GM23338 (cell line): ENCODE measurements at regions not wholly inside any gene's neighbourhood (a gene's known extent, or its start where the extent isn't known, plus 50 kb on each side); places are given as distances from the start of the nearest gene placed in this dataset.

Source experiments
- ATAC-seq: fragments of 200-7000 bp; cut with Tn5 transposase; 3 replicates; pipeline ENCODE4 v1.9.1; 2020
- DNase-seq: peaks from one replicate; pipeline ENCODE4 v3.0.0-alpha.2; 2015; ENCODE audit warnings: low spot score
- H2AFZ ChIP-seq: fragments of 200-600 bp; sonication (generic); 2 replicates; pipeline ENCODE4 v1.8.0; 2016; ENCODE audit warnings: antibody characterized with exemption, mild to moderate bottlenecking, moderate library complexity
- H3F3A ChIP-seq: fragments of 200-600 bp; sonication (generic); replicated peaks from 2 replicates; pipeline ENCODE4 v1.8.0; 2017; ENCODE audit warnings: antibody characterized with exemption, mixed run types, low read depth
- H3K27ac ChIP-seq: fragments of 200-600 bp; sonication (generic); 2 replicates; pipeline ENCODE4 v1.6.1; 2016; ENCODE audit warnings: low read depth
- H3K27me3 ChIP-seq: fragments of 200-600 bp; sonication (generic); 2 replicates; pipeline ENCODE4 v1.8.0; 2016; ENCODE audit warnings: mild to moderate bottlenecking, mixed run types, moderate library complexity; ENCODE audit not compliant: insufficient read depth
- H3K36me3 ChIP-seq: fragments of 200-600 bp; sonication (generic); 2 replicates; pipeline ENCODE4 v1.8.0; 2016; ENCODE audit warnings: mild to moderate bottlenecking; ENCODE audit not compliant: insufficient read depth
- H3K4me1 ChIP-seq: fragments of 200-600 bp; sonication (generic); 2 replicates; pipeline ENCODE4 v1.8.0; 2016; ENCODE audit warnings: mild to moderate bottlenecking, moderate library complexity; ENCODE audit not compliant: insufficient read depth
- H3K4me2 ChIP-seq: fragments of 200-600 bp; sonication (generic); 2 replicates; pipeline ENCODE4 v1.7.1; 2017; ENCODE audit warnings: mixed run types
- H3K4me3 ChIP-seq: fragments of 200-600 bp; sonication (generic); 2 replicates; pipeline ENCODE4 v1.6.1; 2016; ENCODE audit warnings: mixed run types
- H3K79me2 ChIP-seq: fragments of 200-600 bp; sonication (generic); replicated peaks from 2 replicates; pipeline ENCODE4 v1.8.0; 2017; ENCODE audit warnings: mild to moderate bottlenecking; ENCODE audit not compliant: insufficient read depth
- H3K9me2 ChIP-seq: fragments of 200-600 bp; sonication (generic); 2 replicates; pipeline ENCODE4 v1.8.0; 2017; ENCODE audit not compliant: insufficient read depth
- H4K20me1 ChIP-seq: fragments of 200-600 bp; sonication (generic); replicated peaks from 2 replicates; pipeline ENCODE4 v1.8.0; 2017; ENCODE audit warnings: mild to moderate bottlenecking; ENCODE audit not compliant: insufficient read depth
- H3K27ac Mint-ChIP-seq: 2 replicates; pipeline ENCODE4 v1.8.0; 2020; ENCODE audit warnings: inconsistent platforms, mild to moderate bottlenecking, moderate library complexity, mixed read lengths
- H3K27me3 Mint-ChIP-seq: 3 replicates; pipeline ENCODE4 v1.8.0; 2022; ENCODE audit warnings: low read depth, mild to moderate bottlenecking, moderate library complexity, mixed read lengths, inconsistent platforms; ENCODE audit not compliant: insufficient read depth, poor library complexity
- H3K36me3 Mint-ChIP-seq: 3 replicates; pipeline ENCODE4 v1.8.0; 2021; ENCODE audit warnings: low read depth, mild to moderate bottlenecking, inconsistent platforms, moderate library complexity, mixed read lengths
- H3K4me1 Mint-ChIP-seq: 3 replicates; pipeline ENCODE4 v1.8.0; 2020; ENCODE audit warnings: mild to moderate bottlenecking, inconsistent platforms, mixed read lengths
- H3K4me3 Mint-ChIP-seq: 3 replicates; pipeline ENCODE4 v1.8.0; 2021; ENCODE audit warnings: moderate library complexity, mild to moderate bottlenecking, inconsistent platforms, mixed read lengths
- H3K9me3 Mint-ChIP-seq: 3 replicates; pipeline ENCODE4 v1.8.0; 2020; ENCODE audit warnings: moderate library complexity, mild to moderate bottlenecking, inconsistent platforms, mixed read lengths
- CREB1 ChIP-seq: fragments of 250-450 bp; sonication (Bioruptor Pico); IDR thresholded peaks from 2 replicates; pipeline ENCODE4 v1.5.0; 2020; ENCODE audit warnings: low read depth, mild to moderate bottlenecking, moderate library complexity
- EZH2 ChIP-seq: fragments of 200-600 bp; sonication (generic); IDR thresholded peaks from one replicate; pipeline ENCODE4 v1.8.0; 2017; ENCODE audit warnings: antibody characterized with exemption, mild to moderate bottlenecking, low read depth; ENCODE audit not compliant: unreplicated experiment
- EZH2phosphoT487 ChIP-seq: fragments of 200-600 bp; sonication (generic); IDR thresholded peaks from one replicate; pipeline ENCODE4 v1.8.1; 2018; ENCODE audit warnings: antibody characterized with exemption; ENCODE audit not compliant: unreplicated experiment
- POLR2AphosphoS5 ChIP-seq: IDR thresholded peaks from 2 replicates; pipeline ENCODE4 v1.6.1; 2016; ENCODE audit warnings: antibody characterized with exemption, low read depth
- STAT1 ChIP-seq: IDR thresholded peaks from one replicate; pipeline ENCODE4 v1.6.1; 2016; ENCODE audit warnings: antibody characterized with exemption; ENCODE audit not compliant: unreplicated experiment
- ZNF114 ChIP-seq: fragments of 250-450 bp; sonication (Bioruptor Pico); IDR thresholded peaks from 2 replicates; pipeline ENCODE4 v1.5.0; 2020; ENCODE audit warnings: mild to moderate bottlenecking, moderate library complexity
- ZNF331 ChIP-seq: fragments of 250-450 bp; sonication (Bioruptor Pico); IDR thresholded peaks from 2 replicates; pipeline ENCODE4 v1.5.0; 2020; ENCODE audit warnings: low read depth, mild to moderate bottlenecking, moderate library complexity
- TF ChIP-seq, protein P1 (sequence below): IDR thresholded peaks from 2 replicates; pipeline ENCODE4 v1.6.1; 2016; ENCODE audit warnings: antibody characterized with exemption
- TF ChIP-seq, protein P2 (sequence below): IDR thresholded peaks from one replicate; pipeline ENCODE4 v1.6.1; 2018; ENCODE audit warnings: antibody characterized with exemption; ENCODE audit not compliant: unreplicated experiment

- Histone ChIP-seq H3K4me2 (no peak overlapping the region), H3K27ac (no peak overlapping the region), H3K4me1 (no peaks in the 10 kb centered on the region), H2AFZ (no peak overlapping the region), H3F3A (no peaks in the 10 kb centered on the region), H3K27me3 (no peaks in the 10 kb centered on the region), H3K4me3 (no peak overlapping the region), H3K9me2 (no peaks in the 10 kb centered on the region; the same call in 1 of the 2 replicates), H4K20me1 (no peaks in the 10 kb centered on the region), H3K36me3 (no peaks in the 10 kb centered on the region), H3K79me2 (no peaks in the 10 kb centered on the region)
- ATAC-seq (no peak), DNase-seq (no peak)
- Mint-ChIP-seq H3K9me3 (peaks cover 17% of the 10 kb centered on the region), H3K4me1 (no peaks in the 10 kb centered on the region), H3K36me3 (peaks cover 8% of the 10 kb centered on the region; the same call in 2 of the 3 replicates), H3K4me3 (no peak overlapping the region), H3K27ac (no peak overlapping the region), H3K27me3 (no peaks in the 10 kb centered on the region)
- TF ChIP-seq STAT1 (no peak), EZH2 (no peak), POLR2AphosphoS5 (no peak)
- TF ChIP-seq, protein P1, sequence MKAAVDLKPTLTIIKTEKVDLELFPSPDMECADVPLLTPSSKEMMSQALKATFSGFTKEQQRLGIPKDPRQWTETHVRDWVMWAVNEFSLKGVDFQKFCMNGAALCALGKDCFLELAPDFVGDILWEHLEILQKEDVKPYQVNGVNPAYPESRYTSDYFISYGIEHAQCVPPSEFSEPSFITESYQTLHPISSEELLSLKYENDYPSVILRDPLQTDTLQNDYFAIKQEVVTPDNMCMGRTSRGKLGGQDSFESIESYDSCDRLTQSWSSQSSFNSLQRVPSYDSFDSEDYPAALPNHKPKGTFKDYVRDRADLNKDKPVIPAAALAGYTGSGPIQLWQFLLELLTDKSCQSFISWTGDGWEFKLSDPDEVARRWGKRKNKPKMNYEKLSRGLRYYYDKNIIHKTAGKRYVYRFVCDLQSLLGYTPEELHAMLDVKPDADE, result no peak
These were observed 191.2 kb downstream of the FZD1 start for GRCh38 chr7:91455411-91455810.

GRCh38 chr7:91457208-91457607, 193.0 kb downstream of the FZD1 start:
- DNase-seq, result no peak
- H3K36me3 ChIP-seq, result no peaks in the 10 kb centered on the region
- H3K9me2 ChIP-seq, result no peaks in the 10 kb centered on the region; the same call in 1 of the 2 replicates
- peaks cover 8% of the 10 kb centered on the region; the same call in 2 of the 3 replicates for H3K36me3 Mint-ChIP-seq
- peaks cover 17% of the 10 kb centered on the region for H3K9me3 Mint-ChIP-seq
- no peaks in the 10 kb centered on the region for H3K27me3 ChIP-seq
- no peaks in the 10 kb centered on the region for H4K20me1 ChIP-seq
- ATAC-seq, result no peak
- no peaks in the 10 kb centered on the region for H3F3A ChIP-seq
- H3K27ac ChIP-seq, result no peak overlapping the region
- no peak overlapping the region for H2AFZ ChIP-seq
- H3K79me2 ChIP-seq, result no peaks in the 10 kb centered on the region
- no peaks in the 10 kb centered on the region for H3K4me1 Mint-ChIP-seq
- no peak for TF ChIP-seq ZNF331 (CRISPR knock-in tag)
- TF ChIP-seq ZNF114 (CRISPR knock-in tag), result no peak
- no peak for TF ChIP-seq POLR2AphosphoS5
- no peak for TF ChIP-seq CREB1 (CRISPR knock-in tag)
- TF ChIP-seq, protein P2, sequence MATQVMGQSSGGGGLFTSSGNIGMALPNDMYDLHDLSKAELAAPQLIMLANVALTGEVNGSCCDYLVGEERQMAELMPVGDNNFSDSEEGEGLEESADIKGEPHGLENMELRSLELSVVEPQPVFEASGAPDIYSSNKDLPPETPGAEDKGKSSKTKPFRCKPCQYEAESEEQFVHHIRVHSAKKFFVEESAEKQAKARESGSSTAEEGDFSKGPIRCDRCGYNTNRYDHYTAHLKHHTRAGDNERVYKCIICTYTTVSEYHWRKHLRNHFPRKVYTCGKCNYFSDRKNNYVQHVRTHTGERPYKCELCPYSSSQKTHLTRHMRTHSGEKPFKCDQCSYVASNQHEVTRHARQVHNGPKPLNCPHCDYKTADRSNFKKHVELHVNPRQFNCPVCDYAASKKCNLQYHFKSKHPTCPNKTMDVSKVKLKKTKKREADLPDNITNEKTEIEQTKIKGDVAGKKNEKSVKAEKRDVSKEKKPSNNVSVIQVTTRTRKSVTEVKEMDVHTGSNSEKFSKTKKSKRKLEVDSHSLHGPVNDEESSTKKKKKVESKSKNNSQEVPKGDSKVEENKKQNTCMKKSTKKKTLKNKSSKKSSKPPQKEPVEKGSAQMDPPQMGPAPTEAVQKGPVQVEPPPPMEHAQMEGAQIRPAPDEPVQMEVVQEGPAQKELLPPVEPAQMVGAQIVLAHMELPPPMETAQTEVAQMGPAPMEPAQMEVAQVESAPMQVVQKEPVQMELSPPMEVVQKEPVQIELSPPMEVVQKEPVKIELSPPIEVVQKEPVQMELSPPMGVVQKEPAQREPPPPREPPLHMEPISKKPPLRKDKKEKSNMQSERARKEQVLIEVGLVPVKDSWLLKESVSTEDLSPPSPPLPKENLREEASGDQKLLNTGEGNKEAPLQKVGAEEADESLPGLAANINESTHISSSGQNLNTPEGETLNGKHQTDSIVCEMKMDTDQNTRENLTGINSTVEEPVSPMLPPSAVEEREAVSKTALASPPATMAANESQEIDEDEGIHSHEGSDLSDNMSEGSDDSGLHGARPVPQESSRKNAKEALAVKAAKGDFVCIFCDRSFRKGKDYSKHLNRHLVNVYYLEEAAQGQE, result no peak
- no peak for TF ChIP-seq STAT1
- TF ChIP-seq EZH2phosphoT487, result no peak
- H3K4me3 ChIP-seq, result no peak overlapping the region
- H3K27ac Mint-ChIP-seq, result no peak overlapping the region
- H3K4me1 ChIP-seq, result no peaks in the 10 kb centered on the region
- H3K4me2 ChIP-seq, result no peak overlapping the region
- H3K27me3 Mint-ChIP-seq, result no peaks in the 10 kb centered on the region
- H3K4me3 Mint-ChIP-seq, result no peak overlapping the region
